Natural killer cell (primary cell): ENCODE measurements at regions not wholly inside any gene's neighbourhood (a gene's known extent, or its start where the extent isn't known, plus 50 kb on each side); places are given as distances from the start of the nearest gene placed in this dataset.
"Not testable (repeated sequence)": the region's sequence is repeated elsewhere in the genome, so short reads cannot be mapped to it uniquely, and the experiment has no call there.

ENCODE experiments used
- ATAC-seq, 3 donors: fragments of 150-1000 bp in 2 of 3; fragments of 200-7000 bp in 1 of 3; cut with Tn5 transposase; 1 replicate in 1 of 3; 2 replicates in 2 of 3; pipeline ENCODE4 v1.10.0; 2021; ENCODE audit warnings: mild to moderate bottlenecking in 2 of 3, moderate library complexity in 2 of 3
- DNase-seq, 2 donors: peaks; one replicate each; pipeline versions ENCODE4 v3.0.0 to v3.0.0-alpha.2; 2013 to 2021; ENCODE audit warnings: mixed read lengths in 1 of 2
- H3K27ac ChIP-seq: one replicate; pipeline ENCODE4 v1.5.1; 2013; ENCODE audit warnings: mild to moderate bottlenecking, low read length
- H3K27me3 ChIP-seq: one replicate; pipeline ENCODE4 v1.6.1; 2013; ENCODE audit warnings: low read length; ENCODE audit not compliant: control insufficient read depth, insufficient read depth
- H3K36me3 ChIP-seq: one replicate; pipeline ENCODE4 v1.6.1; 2013; ENCODE audit warnings: low read length; ENCODE audit not compliant: control insufficient read depth, insufficient read depth
- H3K4me1 ChIP-seq: one replicate; pipeline ENCODE4 v1.6.1; 2013; ENCODE audit warnings: low read length; ENCODE audit not compliant: control insufficient read depth, insufficient read depth
- H3K4me3 ChIP-seq: one replicate; pipeline ENCODE4 v1.5.1; 2013; ENCODE audit warnings: low read length
- H3K9me3 ChIP-seq: one replicate; pipeline ENCODE4 v1.6.1; 2013; ENCODE audit warnings: low read length; ENCODE audit not compliant: control insufficient read depth, insufficient read depth
- H3K27ac Mint-ChIP-seq, 2 donors: one replicate each; pipeline ENCODE4 v1.8.0; 2022; ENCODE audit warnings: mild to moderate bottlenecking in 2 of 2, mixed read lengths in 2 of 2, moderate library complexity in 1 of 2
- H3K27me3 Mint-ChIP-seq, 2 donors: one replicate each; pipeline ENCODE4 v1.8.0; 2022; ENCODE audit warnings: low read depth in 2 of 2, mixed read lengths in 2 of 2
- H3K36me3 Mint-ChIP-seq: one replicate; pipeline ENCODE4 v1.8.0; 2022; ENCODE audit warnings: mixed read lengths
- H3K4me1 Mint-ChIP-seq, 2 donors: one replicate each; pipeline ENCODE4 v1.8.0; 2022; ENCODE audit warnings: mixed read lengths in 2 of 2
- H3K4me3 Mint-ChIP-seq: one replicate; pipeline ENCODE4 v1.8.0; 2022; ENCODE audit warnings: mild to moderate bottlenecking, moderate library complexity, mixed read lengths
- H3K9me3 Mint-ChIP-seq, 2 donors: one replicate each; pipeline ENCODE4 v1.8.0; 2022; ENCODE audit warnings: mixed read lengths in 2 of 2
- CTCF ChIP-seq: fragments of 200-600 bp; IDR thresholded peaks from one replicate; pipeline ENCODE4 v1.8.0; 2022; ENCODE audit warnings: antibody characterized with exemption
- WGBS: methylation state at CpG from one replicate; pipeline ENCODE4 v1.1.7; 2013; ENCODE audit warnings: missing lambda C conversion rate; ENCODE audit not compliant: insufficient coverage; 5-methylcytosine and 5-hydroxymethylcytosine counted together
- intact Hi-C: fragments of 100-400 bp; cut with micrococcal nuclease; formaldehyde crosslinking; loops from one replicate; pipeline ENCODE4 v1.14.2; 2022

GRCh38 chr7:17434191-17434590 is 135.7 kb downstream of the AHR start:
- no peak for TF ChIP-seq CTCF
- ATAC-seq (no peak), DNase-seq (no peak)
- 84% methylated on average over 3 of the region's 3 CpGs for WGBS
- H3K27me3 ChIP-seq: no peaks in the 10 kb centered on the region
- Mint-ChIP-seq H3K9me3 (peaks cover 0 to 2% of the 10 kb centered on the region in 2 donors), H3K27ac (no peak overlapping the region), H3K36me3 (no peaks in the 10 kb centered on the region), H3K27me3 (no peaks in the 10 kb centered on the region), H3K4me3 (no peak overlapping the region), H3K4me1 (no peaks in the 10 kb centered on the region)
- no peaks in the 10 kb centered on the region for H3K9me3 ChIP-seq
- no peak overlapping the region for H3K4me3 ChIP-seq
- no peak overlapping the region for H3K27ac ChIP-seq
- no peaks in the 10 kb centered on the region for H3K36me3 ChIP-seq
- H3K4me1 ChIP-seq: no peaks in the 10 kb centered on the region
- intact Hi-C loops: no loop called here

GRCh38 chr7:17434841-17435692 is 136.6 kb downstream of the AHR start:
- Histone ChIP-seq H3K36me3 (no peaks in the 10 kb centered on the region), H3K9me3 (no peaks in the 10 kb centered on the region), H3K27me3 (no peaks in the 10 kb centered on the region), H3K4me3 (no peak overlapping the region), H3K27ac (no peak overlapping the region), H3K4me1 (no peaks in the 10 kb centered on the region)
- H3K36me3 Mint-ChIP-seq: no peaks in the 10 kb centered on the region
- H3K27me3 Mint-ChIP-seq: no peaks in the 10 kb centered on the region
- H3K4me3 Mint-ChIP-seq: no peak overlapping the region
- peaks cover 0 to 2% of the 10 kb centered on the region in 2 donors for H3K9me3 Mint-ChIP-seq
- ATAC-seq (no peak), DNase-seq (no peak)
- H3K27ac Mint-ChIP-seq: no peak overlapping the region
- H3K4me1 Mint-ChIP-seq: no peaks in the 10 kb centered on the region
- no peak for TF ChIP-seq CTCF
- intact Hi-C loops: no loop called here
- over 99% methylated on average over 6 of the region's 6 CpGs for WGBS

GRCh38 chr7:17436126-17436525 is 137.7 kb downstream of the AHR start:
- WGBS: 81% methylated on average over 1 of the region's 2 CpGs
- TF ChIP-seq CTCF: no peak
- Histone ChIP-seq H3K27ac (no peak overlapping the region), H3K9me3 (no peaks in the 10 kb centered on the region), H3K4me3 (no peak overlapping the region), H3K36me3 (no peaks in the 10 kb centered on the region), H3K27me3 (no peaks in the 10 kb centered on the region), H3K4me1 (no peaks in the 10 kb centered on the region)
- Mint-ChIP-seq H3K4me1 (no peaks in the 10 kb centered on the region), H3K27me3 (no peaks in the 10 kb centered on the region), H3K4me3 (no peak overlapping the region), H3K27ac (no peak overlapping the region), H3K36me3 (no peaks in the 10 kb centered on the region), H3K9me3 (peaks cover 0 to 2% of the 10 kb centered on the region in 2 donors)
- ATAC-seq (no peak), DNase-seq (no peak)
- intact Hi-C loops: no loop called here

- ATAC-seq (no peak), DNase-seq (no peak)
- WGBS: 83% methylated on average over 1 of the region's 1 CpG
- Histone ChIP-seq H3K4me3 (no peak overlapping the region), H3K36me3 (no peaks in the 10 kb centered on the region), H3K4me1 (no peaks in the 10 kb centered on the region), H3K9me3 (no peaks in the 10 kb centered on the region), H3K27me3 (no peaks in the 10 kb centered on the region), H3K27ac (no peak overlapping the region)
- Mint-ChIP-seq H3K4me3 (no peak overlapping the region), H3K27me3 (no peaks in the 10 kb centered on the region), H3K4me1 (no peaks in the 10 kb centered on the region), H3K27ac (no peak overlapping the region), H3K9me3 (peaks cover 0 to 2% of the 10 kb centered on the region in 2 donors), H3K36me3 (no peaks in the 10 kb centered on the region)
- TF ChIP-seq CTCF: no peak
- intact Hi-C loops: no loop called here
These were observed 139.1 kb downstream of the AHR start for GRCh38 chr7:17437586-17437985.

GRCh38 chr7:17440025-17440784 is 141.8 kb downstream of the AHR start:
- H3K4me3 Mint-ChIP-seq, H3K27ac ChIP-seq, H3K9me3 Mint-ChIP-seq, H3K4me1 ChIP-seq, H3K4me3 ChIP-seq, ATAC-seq, H3K27ac Mint-ChIP-seq, H3K9me3 ChIP-seq, H3K36me3 ChIP-seq, intact Hi-C loops, H3K27me3 Mint-ChIP-seq, DNase-seq, H3K4me1 Mint-ChIP-seq, H3K36me3 Mint-ChIP-seq, H3K27me3 ChIP-seq: not testable (repeated sequence)
- 92% methylated on average over 3 of the region's 3 CpGs for WGBS
